ENCODE measurements at regions not wholly inside any gene's neighbourhood (a gene's known extent, or its start where the extent isn't known, plus 50 kb on each side); places are given as distances from the start of the nearest gene placed in this dataset.

DNA sequence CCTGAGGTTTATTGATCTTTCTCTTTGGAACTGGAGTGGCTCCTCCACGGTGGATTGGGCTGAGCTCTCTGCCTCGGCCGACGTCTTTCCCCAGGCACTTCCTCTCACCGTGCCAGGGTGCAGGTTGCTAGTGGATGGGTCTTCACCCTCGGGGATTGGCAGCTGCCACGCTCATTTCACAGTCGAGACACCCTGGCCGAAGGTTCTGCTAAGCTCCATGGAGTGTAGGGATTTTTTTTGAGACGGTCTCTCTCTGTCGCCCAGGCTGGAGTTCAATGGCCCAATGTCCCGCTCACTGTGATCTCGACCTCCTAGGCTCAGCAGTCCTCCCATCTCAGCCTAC is 280.8 kb downstream of the SEC14L1 start:
- no peaks in the 10 kb centered on the region for H3K27me3 ChIP-seq (replicated peaks; ENCODE audit: control insufficient read depth, insufficient read depth, low read length)
- no peak overlapping the region for H3K4me3 ChIP-seq (replicated peaks; ENCODE audit: low read depth, low read length)
- no peak for DNase-seq (ENCODE audit: extremely low read depth, insufficient read length)
- H3K36me3 ChIP-seq (ENCODE audit: control insufficient read depth, insufficient read depth, low read length): no peaks in the 10 kb centered on the region; the same call in none of the 2 replicates
- TF ChIP-seq, protein P1, sequence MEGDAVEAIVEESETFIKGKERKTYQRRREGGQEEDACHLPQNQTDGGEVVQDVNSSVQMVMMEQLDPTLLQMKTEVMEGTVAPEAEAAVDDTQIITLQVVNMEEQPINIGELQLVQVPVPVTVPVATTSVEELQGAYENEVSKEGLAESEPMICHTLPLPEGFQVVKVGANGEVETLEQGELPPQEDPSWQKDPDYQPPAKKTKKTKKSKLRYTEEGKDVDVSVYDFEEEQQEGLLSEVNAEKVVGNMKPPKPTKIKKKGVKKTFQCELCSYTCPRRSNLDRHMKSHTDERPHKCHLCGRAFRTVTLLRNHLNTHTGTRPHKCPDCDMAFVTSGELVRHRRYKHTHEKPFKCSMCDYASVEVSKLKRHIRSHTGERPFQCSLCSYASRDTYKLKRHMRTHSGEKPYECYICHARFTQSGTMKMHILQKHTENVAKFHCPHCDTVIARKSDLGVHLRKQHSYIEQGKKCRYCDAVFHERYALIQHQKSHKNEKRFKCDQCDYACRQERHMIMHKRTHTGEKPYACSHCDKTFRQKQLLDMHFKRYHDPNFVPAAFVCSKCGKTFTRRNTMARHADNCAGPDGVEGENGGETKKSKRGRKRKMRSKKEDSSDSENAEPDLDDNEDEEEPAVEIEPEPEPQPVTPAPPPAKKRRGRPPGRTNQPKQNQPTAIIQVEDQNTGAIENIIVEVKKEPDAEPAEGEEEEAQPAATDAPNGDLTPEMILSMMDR (IDR thresholded peaks at IDR 0.05; ENCODE audit: insufficient read depth, low read length, poor library complexity, severe bottlenecking): no peak

DNA sequence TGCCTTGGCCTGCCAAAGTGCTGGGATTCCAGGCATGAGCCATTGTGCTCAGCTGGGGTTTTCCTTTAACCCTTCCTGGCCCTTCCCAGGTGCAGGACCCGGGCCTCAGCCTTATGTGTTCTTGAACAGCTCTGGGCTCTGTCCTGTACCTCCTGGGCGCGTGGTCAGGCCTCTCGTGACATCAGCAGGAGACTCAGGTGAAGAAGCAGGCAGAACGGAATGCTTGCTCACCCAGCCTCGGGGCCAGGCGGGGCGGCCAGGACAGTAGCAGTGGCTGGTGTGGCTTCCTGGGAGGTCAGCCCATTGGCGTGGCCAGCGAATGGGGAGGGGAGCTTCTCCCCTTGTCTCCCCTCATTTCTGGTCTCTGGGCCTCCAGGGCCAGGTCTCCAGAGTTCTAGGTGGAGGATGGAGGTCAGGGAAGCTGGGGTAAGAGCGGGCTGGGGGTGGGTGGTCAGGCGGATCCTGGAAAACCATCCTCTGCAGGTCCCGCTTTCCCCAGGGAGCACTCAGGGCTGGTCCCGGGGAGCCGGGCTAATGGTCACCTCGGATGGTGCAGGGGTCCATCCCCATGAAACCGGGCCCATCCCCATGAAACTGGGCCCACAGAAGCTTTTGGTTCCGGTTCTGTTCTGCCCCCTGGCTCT is 281.5 kb downstream of the SEC14L1 start:
- DNase-seq (ENCODE audit: extremely low read depth, insufficient read length): no peak
- Histone ChIP-seq H3K27me3 (replicated peaks; ENCODE audit: control insufficient read depth, insufficient read depth, low read length) (no peaks in the 10 kb centered on the region), H3K4me3 (replicated peaks; ENCODE audit: low read depth, low read length) (no peak overlapping the region), H3K36me3 (ENCODE audit: control insufficient read depth, insufficient read depth, low read length) (no peaks in the 10 kb centered on the region; the same call in none of the 2 replicates)
- TF ChIP-seq, protein P1 (IDR thresholded peaks at IDR 0.05; ENCODE audit: insufficient read depth, low read length, poor library complexity, severe bottlenecking): no peak

DNA sequence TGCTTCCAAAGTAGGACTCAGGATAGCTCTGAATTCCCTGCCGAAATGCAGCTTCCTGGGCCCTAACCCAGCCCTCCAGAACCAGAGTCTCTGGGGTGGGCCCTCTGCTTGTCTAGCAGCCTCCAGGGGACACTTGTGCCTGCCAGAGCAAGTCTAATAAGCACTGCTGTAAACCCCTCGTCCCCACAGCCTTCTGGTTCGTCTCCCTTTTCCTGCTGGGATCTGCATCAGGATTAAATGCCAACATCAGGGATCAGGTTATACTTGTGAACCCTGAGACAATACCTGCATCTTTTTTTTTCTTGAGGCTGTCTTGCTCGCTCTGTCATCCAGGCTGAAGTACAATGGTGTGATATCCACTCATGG is 282.0 kb downstream of the SEC14L1 start:
- H3K27me3 ChIP-seq (replicated peaks; ENCODE audit: control insufficient read depth, insufficient read depth, low read length): no peaks in the 10 kb centered on the region
- H3K36me3 ChIP-seq (ENCODE audit: control insufficient read depth, insufficient read depth, low read length): no peaks in the 10 kb centered on the region; the same call in none of the 2 replicates
- DNase-seq (ENCODE audit: extremely low read depth, insufficient read length): no peak
- no peak overlapping the region for H3K4me3 ChIP-seq (replicated peaks; ENCODE audit: low read depth, low read length)
- TF ChIP-seq, protein P1 (IDR thresholded peaks at IDR 0.05; ENCODE audit: insufficient read depth, low read length, poor library complexity, severe bottlenecking): no peak

DNA sequence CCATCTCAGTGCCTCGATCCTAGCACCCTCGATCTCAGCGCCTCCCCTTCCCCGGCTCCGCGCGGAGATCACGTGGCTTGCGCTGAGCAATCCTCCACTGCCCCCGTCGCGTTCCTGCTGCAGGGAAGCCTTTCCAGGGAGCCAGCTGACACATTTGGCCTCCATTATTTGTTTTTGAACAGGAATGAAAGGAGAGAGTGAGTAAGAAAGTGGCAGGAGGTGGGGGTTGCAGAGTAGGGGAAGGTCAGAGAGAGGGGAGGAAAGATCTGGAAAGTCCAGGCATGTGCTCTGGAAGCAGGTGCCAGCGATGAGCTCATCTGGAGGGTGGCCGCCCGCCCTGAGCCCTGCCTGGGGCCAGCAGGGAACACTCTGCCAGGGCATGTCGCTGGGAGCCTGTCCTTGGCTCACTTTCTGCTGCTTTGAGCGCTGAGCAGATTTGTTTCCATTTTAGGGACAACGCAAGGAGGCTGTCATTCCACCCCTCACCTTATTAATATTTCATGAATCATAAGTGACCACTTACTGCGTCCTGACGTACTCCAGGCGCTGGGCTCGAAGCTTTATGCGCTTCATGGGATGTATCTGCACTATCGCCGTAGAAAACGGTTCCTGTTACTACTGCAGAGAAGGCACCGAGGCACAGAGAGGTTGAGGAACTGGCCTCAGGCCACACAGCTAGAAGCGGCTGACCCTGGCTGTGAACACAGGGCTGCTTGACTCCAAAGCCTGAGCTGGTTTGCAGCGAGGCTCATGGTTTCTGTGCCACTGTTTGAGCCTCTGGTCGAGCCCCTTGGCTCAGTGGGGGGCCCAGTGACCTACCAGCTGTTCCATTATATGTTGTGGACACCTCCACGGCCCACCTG is 283.1 kb downstream of the SEC14L1 start:
- H3K27me3 ChIP-seq (replicated peaks; ENCODE audit: control insufficient read depth, insufficient read depth, low read length): no peaks in the 10 kb centered on the region
- DNase-seq (ENCODE audit: extremely low read depth, insufficient read length): no peak
- TF ChIP-seq, protein P1 (IDR thresholded peaks at IDR 0.05; ENCODE audit: insufficient read depth, low read length, poor library complexity, severe bottlenecking): no peak
- no peaks in the 10 kb centered on the region; the same call in none of the 2 replicates for H3K36me3 ChIP-seq (ENCODE audit: control insufficient read depth, insufficient read depth, low read length)
- no peak overlapping the region for H3K4me3 ChIP-seq (replicated peaks; ENCODE audit: low read depth, low read length)

DNA sequence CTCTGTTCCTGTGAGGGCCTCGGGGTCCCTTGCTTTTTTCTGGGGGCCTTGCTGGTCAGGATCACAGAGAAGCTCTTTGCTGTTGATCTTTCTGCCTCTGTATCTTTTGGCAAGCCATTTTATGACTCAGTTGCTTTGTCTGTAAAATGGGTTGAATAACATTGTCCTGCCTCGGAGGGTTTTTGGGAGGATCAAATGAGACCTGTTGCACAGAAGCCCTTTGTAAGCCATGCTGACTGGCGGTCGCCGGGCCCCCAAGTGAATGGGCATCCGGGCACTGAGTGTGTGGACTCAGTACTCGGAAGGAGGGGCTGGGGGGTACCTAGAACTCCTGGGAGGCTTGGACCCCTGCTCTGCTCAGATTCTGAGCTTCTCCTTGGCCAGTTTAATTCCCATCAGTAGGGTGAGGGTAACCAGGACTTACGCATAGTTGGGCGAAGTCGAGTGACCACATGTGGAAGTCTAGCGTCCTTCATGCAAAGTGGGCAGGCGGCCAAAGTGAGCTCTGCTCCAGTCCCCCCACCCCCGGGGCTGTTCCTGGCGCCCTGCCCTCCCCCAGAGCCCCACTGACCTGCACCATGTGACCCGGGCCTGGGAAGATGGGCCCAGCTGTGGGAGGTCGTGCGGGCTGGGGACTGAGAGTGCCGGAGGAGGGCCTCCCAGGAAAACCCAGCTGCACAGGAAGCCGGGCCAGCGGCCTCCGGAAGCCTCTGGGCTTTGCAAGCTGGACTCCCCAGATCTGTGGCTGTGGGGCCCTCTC is 284.0 kb downstream of the SEC14L1 start:
- DNase-seq (ENCODE audit: extremely low read depth, insufficient read length): no peak
- TF ChIP-seq, protein P1 (IDR thresholded peaks at IDR 0.05; ENCODE audit: insufficient read depth, low read length, poor library complexity, severe bottlenecking): no peak
- Histone ChIP-seq H3K36me3 (ENCODE audit: control insufficient read depth, insufficient read depth, low read length) (no peaks in the 10 kb centered on the region; the same call in none of the 2 replicates), H3K27me3 (replicated peaks; ENCODE audit: control insufficient read depth, insufficient read depth, low read length) (no peaks in the 10 kb centered on the region), H3K4me3 (replicated peaks; ENCODE audit: low read depth, low read length) (no peak overlapping the region)

All from GM06990 (cell line).